GM12878 (cell line): ENCODE measurements at regions not wholly inside any gene's neighbourhood (a gene's known extent, or its start where the extent isn't known, plus 50 kb on each side); places are given as distances from the start of the nearest gene placed in this dataset.

Experiments
- ATAC-seq: fragments of 200-7000 bp; cut with Tn5 transposase; 3 replicates; pipeline ENCODE4 v1.9.1; 2020; ENCODE audit warnings: mild to moderate bottlenecking, moderate library complexity
- BruUV-seq: library from RNA; stranded (reverse); fragments of 400-500 nt; replicated peaks from 2 replicates; lab custom pipeline; 2021; lab: Mats Ljungman, UMichigan
- CTCF ChIA-PET: fragments of 300-600 bp; sonication (Branson Sonifier 250); formaldehyde crosslinking; extraction: SDS; loops from one replicate; lab custom pipeline; 2021; ENCODE audit warnings: inconsistent platforms; lab: Yijun Ruan, JAX
- POLR2A ChIA-PET: fragments of 350-600 bp; formaldehyde crosslinking; extraction: SDS; loops from one replicate; lab custom pipeline; 2021; ENCODE audit warnings: inconsistent platforms; lab: Charles Lee
- RAD21 ChIA-PET: fragments of 300-600 bp; sonication (Branson Sonifier 250); formaldehyde crosslinking; loops from one replicate; lab custom pipeline; 2023; ENCODE audit warnings: antibody characterized with exemption; ENCODE audit not compliant: unreplicated experiment; lab: Charles Lee
- SMC1A ChIA-PET: fragments of 300-600 bp; sonication (Branson Sonifier 250); formaldehyde crosslinking; loops from one replicate; lab custom pipeline; 2023; ENCODE audit not compliant: unreplicated experiment, uncharacterized antibody; lab: Charles Lee
- DNase-seq: peaks from one replicate; pipeline ENCODE4 v3.0.0-alpha.2; 2011; ENCODE audit warnings: low read depth, low spot score
- FAIRE-seq: peaks from 3 replicates; lab custom pipeline; 2011; peaks lifted over from hg19 to GRCh38; lab: Jason Lieb, UNC
- H2AFZ ChIP-seq: 2 replicates; pipeline ENCODE4 v1.6.0; 2011; ENCODE audit warnings: low read depth, low read length, control low read depth; ENCODE audit not compliant: control insufficient read depth
- H3K27ac ChIP-seq: 2 replicates; pipeline ENCODE4 v1.5.1; 2011; ENCODE audit warnings: control low read depth; ENCODE audit not compliant: control insufficient read depth, insufficient read depth
- H3K27me3 ChIP-seq, 2 experiments: replicated peaks in 1 of 2; 2 replicates each; pipeline versions ENCODE4 v1.6.0 to v1.6.1; 2011; ENCODE audit warnings: low read length in 1 of 2; ENCODE audit not compliant: control insufficient read depth in 2 of 2, insufficient read depth in 2 of 2
- H3K36me3 ChIP-seq, 2 experiments: 2 replicates each; pipeline ENCODE4 v1.5.1; 2011; ENCODE audit warnings: low read length in 1 of 2; ENCODE audit not compliant: control insufficient read depth in 2 of 2, insufficient read depth in 2 of 2
- H3K4me1 ChIP-seq: 2 replicates; pipeline ENCODE4 v1.6.1; 2011; ENCODE audit warnings: mild to moderate bottlenecking, low read length, moderate library complexity, mixed read lengths; ENCODE audit not compliant: control insufficient read depth, insufficient read depth
- H3K4me2 ChIP-seq: 2 replicates; pipeline ENCODE4 v1.6.0; 2011; ENCODE audit warnings: control low read depth; ENCODE audit not compliant: control insufficient read depth, insufficient read depth
- H3K4me3 ChIP-seq: fragments of 200-600 bp; sonication (generic); 2 replicates; pipeline ENCODE4 v1.5.1; 2016
- H3K79me2 ChIP-seq: 2 replicates; pipeline ENCODE4 v1.6.0; 2011; ENCODE audit warnings: low read length; ENCODE audit not compliant: control insufficient read depth, insufficient read depth
- H3K9ac ChIP-seq: 2 replicates; pipeline ENCODE4 v1.8.0; 2011; ENCODE audit warnings: low read length, control low read depth, mixed read lengths; ENCODE audit not compliant: control insufficient read depth, insufficient read depth
- H3K9me3 ChIP-seq: replicated peaks from 3 replicates; pipeline ENCODE4 v1.5.1; 2011; ENCODE audit warnings: mild to moderate bottlenecking, low read length; ENCODE audit not compliant: control insufficient read depth, insufficient read depth
- H4K20me1 ChIP-seq: 2 replicates; pipeline ENCODE4 v1.6.0; 2011; ENCODE audit not compliant: control insufficient read depth, insufficient read depth
- CBX5 ChIP-seq: sonication (generic); IDR thresholded peaks from 2 replicates; pipeline ENCODE4 v1.6.1; 2016; ENCODE audit warnings: low read depth, moderate library complexity, mild to moderate bottlenecking, inconsistent platforms
- GABPA ChIP-seq: IDR thresholded peaks from 2 replicates; pipeline ENCODE4 v1.6.1; 2014; ENCODE audit warnings: antibody characterized with exemption, low read depth, mild to moderate bottlenecking, inconsistent platforms
- MLLT1 ChIP-seq: fragments of 450-650 bp; IDR thresholded peaks from 2 replicates; pipeline ENCODE4 v1.6.1; 2016; ENCODE audit warnings: mild to moderate bottlenecking
- NKRF ChIP-seq: fragments of 450-650 bp; conservative IDR thresholded peaks from 2 replicates; pipeline ENCODE4 v1.6.1; 2017; ENCODE audit warnings: mild to moderate bottlenecking, moderate library complexity
- PKNOX1 ChIP-seq: fragments of 450-650 bp; IDR thresholded peaks from 2 replicates; pipeline ENCODE4 v1.6.1; 2016; ENCODE audit warnings: mild to moderate bottlenecking
- POLR2A ChIP-seq: IDR thresholded peaks from 2 replicates; pipeline ENCODE4 v1.6.1; 2011; ENCODE audit warnings: low read depth, mild to moderate bottlenecking, low read length
- PRDM15 ChIP-seq: fragments of 450-650 bp; formaldehyde crosslinking; IDR thresholded peaks from 2 replicates; pipeline ENCODE4 v1.4.0; 2020; ENCODE audit warnings: mild to moderate bottlenecking, moderate library complexity
- SREBF2 ChIP-seq: IDR thresholded peaks from 2 replicates; pipeline ENCODE4 v1.6.1; 2012; ENCODE audit warnings: mild to moderate bottlenecking, low read length
- TAF1 ChIP-seq: IDR thresholded peaks from 2 replicates; pipeline ENCODE4 v1.6.1; 2011; ENCODE audit warnings: mild to moderate bottlenecking, low read depth, low read length, borderline replicate concordance
- TBL1XR1 ChIP-seq: IDR thresholded peaks from 2 replicates; pipeline ENCODE4 v1.6.1; 2012; ENCODE audit warnings: low read depth, low read length, improper control_type of control experiment
- TCF7 ChIP-seq: IDR thresholded peaks from 2 replicates; pipeline ENCODE4 v1.6.1; 2014; ENCODE audit warnings: antibody characterized with exemption, borderline replicate concordance
- USF2 ChIP-seq: IDR thresholded peaks from 2 replicates; pipeline ENCODE4 v1.6.1; 2011; ENCODE audit warnings: low read depth, low read length, improper control_type of control experiment, borderline replicate concordance
- ZNF274 ChIP-seq: IDR thresholded peaks from one replicate; pipeline ENCODE4 v1.8.0; 2011; ENCODE audit not compliant: insufficient read length, insufficient read depth
- WGBS: methylation state at CpG from one replicate; pipeline ENCODE4 v1.1.6; 2016; ENCODE audit warnings: low lambda C conversion rate; ENCODE audit not compliant: insufficient replicate concordance, insufficient coverage; ENCODE audit errors: missing lambda C conversion rate; 5-methylcytosine and 5-hydroxymethylcytosine counted together
- in situ Hi-C: fragments of 300-500 bp; cut with MboI; formaldehyde crosslinking; loops from 9 replicates; pipeline ENCODE4 v1.14.3; 2018; ENCODE audit warnings: mixed read lengths
- intact Hi-C: fragments of 100-400 bp; cut with micrococcal nuclease; formaldehyde crosslinking; loops from one replicate; pipeline ENCODE4 v1.14.2; 2022; ENCODE audit not compliant: unreplicated experiment

- TF ChIP-seq PRDM15 (CRISPR knock-in tag): no peak
- TF ChIP-seq TBL1XR1: no peak
- no peak for TF ChIP-seq NKRF
- TF ChIP-seq TAF1: no peak
These were observed 112.7 kb upstream of the DLX2 start (continued) for GRCh38 chr2:172215172-172215935.

GRCh38 chr2:172215936-172216335 is 113.2 kb upstream of the DLX2 start:
- Histone ChIP-seq H3K9me3 (no peaks in the 10 kb centered on the region), H3K4me2 (no peak overlapping the region), H3K36me3 (no peaks in the 10 kb centered on the region), H3K9ac (no peak overlapping the region), H3K79me2 (no peaks in the 10 kb centered on the region), H3K27ac (no peak overlapping the region), H4K20me1 (no peaks in the 10 kb centered on the region), H3K4me1 (no peaks in the 10 kb centered on the region), H3K4me3 (no peak overlapping the region), H2AFZ (no peak overlapping the region), H3K27me3 (peaks cover 0 to 2% of the 10 kb centered on the region in 2 experiments; a peak in 2 of 4 replicates)
- DNase-seq: no peak
- intact Hi-C loops (no loop called here), in situ Hi-C loops (no loop called here)
- BruUV-seq: no TSS peak
- ChIA-PET SMC1A (interaction anchor here (0.7 kb wide), 1 partner anchor 39 kb away, joined by 3 read pairs; no protein-coding TSS in a partner anchor), CTCF (no interaction called here), POLR2A (no interaction called here), RAD21 (no interaction called here)
- ATAC-seq: no peak
- WGBS: 0% methylated on average over 2 of the region's 2 CpGs
- FAIRE-seq: no peak
- TF ChIP-seq USF2: no peak
- no peak for TF ChIP-seq POLR2A
- no peak for TF ChIP-seq TCF7
- no peak for TF ChIP-seq MLLT1
- TF ChIP-seq GABPA: no peak
- TF ChIP-seq PKNOX1: no peak
- TF ChIP-seq CBX5: no peak
- TF ChIP-seq ZNF274: no peak
- no peak for TF ChIP-seq SREBF2
